CD4-positive, alpha-beta T cell (primary cell): ENCODE measurements at regions not wholly inside any gene's neighbourhood (a gene's known extent, or its start where the extent isn't known, plus 50 kb on each side); places are given as distances from the start of the nearest gene placed in this dataset.
A peak's percentile ranks its signal among the peaks of the same experiment; 100 is the strongest.

ENCODE experiments used
- ATAC-seq: fragments of 200-7000 bp; cut with Tn5 transposase; one replicate; pipeline ENCODE4 v1.10.0; 2022; ENCODE audit warnings: mild to moderate bottlenecking; ENCODE audit not compliant: poor library complexity
- CTCF ChIA-PET: fragments of 350-600 bp; sonication (Branson Sonifier 250); formaldehyde crosslinking; loops from one replicate; lab custom pipeline; 2021; ENCODE audit warnings: antibody characterized with exemption, inconsistent platforms; lab: Charles Lee
- POLR2A ChIA-PET: fragments of 350-600 bp; sonication (Branson Sonifier 250); formaldehyde crosslinking; loops from one replicate; lab custom pipeline; 2021; ENCODE audit warnings: antibody characterized with exemption, inconsistent platforms; lab: Charles Lee
- DNase-seq, 14 experiments: peaks; one replicate each; pipeline ENCODE4 v3.0.0-alpha.2; 2013 to 2020; ENCODE audit warnings: mixed read lengths in 2 of 14
- H3K27ac ChIP-seq, 2 donors: one replicate each; pipeline versions ENCODE4 v1.5.1 to v1.7.0; 2013; ENCODE audit warnings: low read length in 2 of 2, low read depth in 1 of 2, mild to moderate bottlenecking in 1 of 2
- H3K27me3 ChIP-seq, 2 experiments: 1 replicate in 1 of 2; 2 replicates in 1 of 2; pipeline versions ENCODE4 v1.6.1 to v1.7.0; 2013; ENCODE audit warnings: low read length in 2 of 2, control low read depth in 1 of 2, mild to moderate bottlenecking in 1 of 2, moderate library complexity in 1 of 2; ENCODE audit not compliant: insufficient read depth in 2 of 2, control insufficient read depth in 1 of 2
- H3K36me3 ChIP-seq: one replicate; pipeline ENCODE4 v1.6.1; 2013; ENCODE audit warnings: low read length, control low read depth; ENCODE audit not compliant: insufficient read depth
- H3K4me1 ChIP-seq: one replicate; pipeline ENCODE4 v1.6.1; 2013; ENCODE audit warnings: low read length, control low read depth; ENCODE audit not compliant: insufficient read depth
- H3K4me3 ChIP-seq: one replicate; pipeline ENCODE4 v1.5.1; 2013; ENCODE audit warnings: mild to moderate bottlenecking, low read length, moderate library complexity
- H3K9me3 ChIP-seq, 2 experiments: 1 replicate in 1 of 2; 2 replicates in 1 of 2; pipeline versions ENCODE4 v1.6.1 to v1.7.0; 2013; ENCODE audit warnings: low read length in 2 of 2, mild to moderate bottlenecking in 2 of 2, control low read depth in 1 of 2, moderate library complexity in 1 of 2; ENCODE audit not compliant: control insufficient read depth in 1 of 2, insufficient read depth in 1 of 2
- H3K27ac Mint-ChIP-seq: one replicate; pipeline ENCODE4 v1.8.0; 2020; ENCODE audit warnings: mixed read lengths
- H3K27me3 Mint-ChIP-seq: one replicate; pipeline ENCODE4 v1.8.0; 2021; ENCODE audit warnings: mixed read lengths
- H3K36me3 Mint-ChIP-seq: one replicate; pipeline ENCODE4 v1.8.0; 2021; ENCODE audit warnings: low read depth, mixed read lengths
- H3K4me1 Mint-ChIP-seq: one replicate; pipeline ENCODE4 v1.8.0; 2021; ENCODE audit warnings: low read depth, mixed read lengths
- H3K4me3 Mint-ChIP-seq: one replicate; pipeline ENCODE4 v1.8.0; 2020; ENCODE audit warnings: mild to moderate bottlenecking, mixed read lengths
- H3K9me3 Mint-ChIP-seq: one replicate; pipeline ENCODE4 v1.8.0; 2020; ENCODE audit warnings: mixed read lengths
- CTCF ChIP-seq: fragments of 200-600 bp; IDR thresholded peaks from one replicate; pipeline ENCODE4 v1.8.0; 2022; ENCODE audit warnings: antibody characterized with exemption, mild to moderate bottlenecking
- intact Hi-C, 2 experiments: fragments of 100-400 bp; cut with DNase I in 1 of 2; cut with micrococcal nuclease in 1 of 2; formaldehyde crosslinking; loops; one replicate each; pipeline versions ENCODE4 v1.15.1 to v1.9.0; 2023 to 2025; cut with DNase I, micrococcal nuclease

- DNase-seq, result peak in 2 of 14 experiments; percentile 19 to 22
- no peaks in the 10 kb centered on the region for H3K36me3 Mint-ChIP-seq
- no peak for ATAC-seq
- Histone ChIP-seq H3K36me3 (no peaks in the 10 kb centered on the region), H3K27me3 (no peaks in the 10 kb centered on the region), H3K4me3 (no peak overlapping the region), H3K27ac (no peak overlapping the region), H3K9me3 (no peaks in the 10 kb centered on the region), H3K4me1 (peaks cover 6% of the 10 kb centered on the region)
- H3K4me1 Mint-ChIP-seq, result no peaks in the 10 kb centered on the region
- peaks cover 2% of the 10 kb centered on the region for H3K9me3 Mint-ChIP-seq
- intact Hi-C loops, result no loop called here
- H3K27ac Mint-ChIP-seq, result no peak overlapping the region
- POLR2A ChIA-PET, result no interaction called here
- H3K27me3 Mint-ChIP-seq, result no peaks in the 10 kb centered on the region
- CTCF ChIA-PET, result no interaction called here
- no peak overlapping the region for H3K4me3 Mint-ChIP-seq
- TF ChIP-seq CTCF, result no peak
These were observed 199.4 kb upstream of the HMCN1 start for GRCh38 chr1:185534801-185535200.

GRCh38 chr1:185533596-185533995, 200.6 kb upstream of the HMCN1 start:
- H3K27me3 ChIP-seq, result no peaks in the 10 kb centered on the region
- no peaks in the 10 kb centered on the region for H3K4me1 Mint-ChIP-seq
- H3K27ac ChIP-seq, result no peak overlapping the region
- no peak overlapping the region for H3K4me3 Mint-ChIP-seq
- DNase-seq, result no peak
- intact Hi-C loops, result no loop called here
- no peaks in the 10 kb centered on the region for H3K36me3 ChIP-seq
- no peaks in the 10 kb centered on the region for H3K36me3 Mint-ChIP-seq
- no peaks in the 10 kb centered on the region for H3K27me3 Mint-ChIP-seq
- no peaks in the 10 kb centered on the region for H3K4me1 ChIP-seq
- no peaks in the 10 kb centered on the region for H3K9me3 ChIP-seq
- H3K9me3 Mint-ChIP-seq, result no peaks in the 10 kb centered on the region
- no peak overlapping the region for H3K27ac Mint-ChIP-seq
- no peak for ATAC-seq
- no peak for TF ChIP-seq CTCF
- ChIA-PET CTCF (interaction anchor here (0.9 kb wide), 1 partner anchor 63 kb away, joined by 3 read pairs; no protein-coding TSS in a partner anchor), POLR2A (interaction anchor here (0.7 kb wide), 1 partner anchor 33 kb away, joined by 3 read pairs; no protein-coding TSS in a partner anchor)
- no peak overlapping the region for H3K4me3 ChIP-seq

- Histone ChIP-seq H3K4me3 (no peak overlapping the region), H3K36me3 (no peaks in the 10 kb centered on the region), H3K27ac (no peak overlapping the region), H3K9me3 (no peaks in the 10 kb centered on the region), H3K4me1 (no peaks in the 10 kb centered on the region), H3K27me3 (no peaks in the 10 kb centered on the region)
- intact Hi-C loops, result no loop called here
- no peak for DNase-seq
- Mint-ChIP-seq H3K4me3 (no peak overlapping the region), H3K27ac (no peak overlapping the region), H3K27me3 (no peaks in the 10 kb centered on the region), H3K36me3 (no peaks in the 10 kb centered on the region), H3K9me3 (no peaks in the 10 kb centered on the region), H3K4me1 (no peaks in the 10 kb centered on the region)
- ChIA-PET CTCF (interaction anchor here (0.9 kb wide), 1 partner anchor 63 kb away, joined by 3 read pairs; no protein-coding TSS in a partner anchor), POLR2A (interaction anchor here (0.7 kb wide), 1 partner anchor 34 kb away, joined by 3 read pairs; no protein-coding TSS in a partner anchor)
- TF ChIP-seq CTCF, result no peak
- no peak for ATAC-seq
These were observed 201.3 kb upstream of the HMCN1 start for GRCh38 chr1:185532856-185533255.
